ENCODE measurements at regions not wholly inside any gene's neighbourhood (a gene's known extent, or its start where the extent isn't known, plus 50 kb on each side); places are given as distances from the start of the nearest gene placed in this dataset.
"Not testable (repeated sequence)": the region's sequence is repeated elsewhere in the genome, so short reads cannot be mapped to it uniquely, and the experiment has no call there.

DNA sequence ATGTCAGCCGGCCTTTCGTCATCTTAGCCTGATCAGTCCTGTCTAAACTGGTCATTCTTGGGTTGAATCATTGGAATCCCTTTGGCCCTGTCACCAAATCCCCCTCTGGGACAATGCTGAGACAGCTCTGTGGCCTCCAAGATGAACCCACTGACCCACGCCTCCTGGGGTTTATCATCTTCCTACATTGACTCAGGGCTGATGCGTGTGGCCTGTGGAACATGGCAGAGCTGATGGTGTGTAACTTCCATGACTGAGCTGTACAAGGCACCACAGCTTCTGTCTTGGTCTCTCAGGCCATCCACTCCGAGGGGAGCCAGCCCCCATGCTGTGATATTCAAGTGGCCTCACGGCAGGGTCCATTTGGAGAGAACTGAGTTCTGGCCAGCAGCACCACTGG is 150.2 kb downstream of the LAT start:
- TF ChIP-seq POLR2A (IDR thresholded peaks at IDR 0.05) = not testable (repeated sequence)
- TF ChIP-seq, protein P1, sequence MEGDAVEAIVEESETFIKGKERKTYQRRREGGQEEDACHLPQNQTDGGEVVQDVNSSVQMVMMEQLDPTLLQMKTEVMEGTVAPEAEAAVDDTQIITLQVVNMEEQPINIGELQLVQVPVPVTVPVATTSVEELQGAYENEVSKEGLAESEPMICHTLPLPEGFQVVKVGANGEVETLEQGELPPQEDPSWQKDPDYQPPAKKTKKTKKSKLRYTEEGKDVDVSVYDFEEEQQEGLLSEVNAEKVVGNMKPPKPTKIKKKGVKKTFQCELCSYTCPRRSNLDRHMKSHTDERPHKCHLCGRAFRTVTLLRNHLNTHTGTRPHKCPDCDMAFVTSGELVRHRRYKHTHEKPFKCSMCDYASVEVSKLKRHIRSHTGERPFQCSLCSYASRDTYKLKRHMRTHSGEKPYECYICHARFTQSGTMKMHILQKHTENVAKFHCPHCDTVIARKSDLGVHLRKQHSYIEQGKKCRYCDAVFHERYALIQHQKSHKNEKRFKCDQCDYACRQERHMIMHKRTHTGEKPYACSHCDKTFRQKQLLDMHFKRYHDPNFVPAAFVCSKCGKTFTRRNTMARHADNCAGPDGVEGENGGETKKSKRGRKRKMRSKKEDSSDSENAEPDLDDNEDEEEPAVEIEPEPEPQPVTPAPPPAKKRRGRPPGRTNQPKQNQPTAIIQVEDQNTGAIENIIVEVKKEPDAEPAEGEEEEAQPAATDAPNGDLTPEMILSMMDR (IDR thresholded peaks at IDR 0.05) = not testable (repeated sequence)

Data from suprapubic skin (tissue), 3 donors.